ENCODE measurements at regions not wholly inside any gene's neighbourhood (a gene's known extent, or its start where the extent isn't known, plus 50 kb on each side); places are given as distances from the start of the nearest gene placed in this dataset.
"Not testable (repeated sequence)": the region's sequence is repeated elsewhere in the genome, so short reads cannot be mapped to it uniquely, and the experiment has no call there.

DNA sequence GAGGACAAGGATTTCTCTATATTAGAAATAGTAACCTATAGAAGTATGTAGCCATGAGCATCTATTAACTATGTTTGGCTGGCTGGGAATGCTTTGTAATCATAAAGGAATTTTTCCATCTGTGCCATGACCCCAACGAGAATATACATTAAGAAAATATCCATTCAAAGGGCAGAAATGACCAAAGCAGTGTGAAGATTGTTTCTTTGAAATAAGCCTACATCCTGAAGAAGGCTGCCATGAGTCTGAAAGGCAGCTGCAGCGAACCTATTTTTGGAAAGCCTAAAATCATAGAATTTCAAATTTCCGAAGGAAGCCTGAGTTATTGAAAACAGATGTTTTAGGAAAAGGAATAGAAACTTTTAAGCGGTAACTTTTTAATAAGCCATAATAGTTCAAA is 244.2 kb upstream of the FOXK1 start:
- FAIRE-seq (no peak), DNase-seq (ENCODE audit: low spot score) (no peak)

DNA sequence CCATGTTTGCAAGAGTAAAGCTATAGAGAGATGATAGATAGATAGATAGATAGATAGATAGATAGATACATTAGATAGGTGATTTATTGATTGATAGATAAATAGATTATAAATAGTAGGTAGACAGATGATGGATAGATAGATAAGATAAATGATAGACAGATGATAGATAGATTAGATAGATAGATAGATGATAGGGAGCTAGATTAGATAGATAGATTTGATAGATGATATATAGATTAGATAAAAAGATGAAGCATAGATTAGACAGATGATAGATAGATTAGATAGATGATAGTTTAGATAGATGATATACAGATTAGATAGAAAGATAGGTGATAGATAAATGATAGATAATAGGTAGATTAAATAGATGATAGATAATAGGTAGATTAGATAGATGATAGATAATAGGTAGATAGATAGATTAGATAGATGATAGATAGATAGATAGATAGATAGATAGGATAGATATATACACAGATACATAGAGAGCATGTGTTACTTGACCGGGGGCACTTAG is 243.3 kb upstream of the FOXK1 start:
- no peak for FAIRE-seq
- DNase-seq (ENCODE audit: low spot score), result no peak

DNA sequence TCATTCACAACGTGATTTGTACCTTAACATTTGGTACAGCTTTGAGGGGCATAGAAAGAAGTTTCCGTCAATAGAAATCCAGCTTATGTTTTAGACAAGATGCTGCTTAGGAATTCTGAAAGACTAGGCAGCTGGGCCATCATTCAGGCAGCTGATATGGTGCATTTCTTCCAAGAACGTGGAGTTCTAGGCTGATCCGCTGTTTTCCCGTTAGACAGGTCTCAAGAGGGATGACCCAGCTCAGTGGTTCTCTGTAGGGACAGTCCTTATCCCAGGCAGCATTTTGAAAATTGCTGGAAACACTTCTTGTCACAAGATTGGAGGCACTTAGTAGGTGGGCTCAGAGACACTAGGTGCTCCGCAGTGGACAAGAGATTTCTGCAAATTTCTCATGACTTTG is 242.7 kb upstream of the FOXK1 start:
- no peak for FAIRE-seq
- DNase-seq (ENCODE audit: low spot score), result no peak

DNA sequence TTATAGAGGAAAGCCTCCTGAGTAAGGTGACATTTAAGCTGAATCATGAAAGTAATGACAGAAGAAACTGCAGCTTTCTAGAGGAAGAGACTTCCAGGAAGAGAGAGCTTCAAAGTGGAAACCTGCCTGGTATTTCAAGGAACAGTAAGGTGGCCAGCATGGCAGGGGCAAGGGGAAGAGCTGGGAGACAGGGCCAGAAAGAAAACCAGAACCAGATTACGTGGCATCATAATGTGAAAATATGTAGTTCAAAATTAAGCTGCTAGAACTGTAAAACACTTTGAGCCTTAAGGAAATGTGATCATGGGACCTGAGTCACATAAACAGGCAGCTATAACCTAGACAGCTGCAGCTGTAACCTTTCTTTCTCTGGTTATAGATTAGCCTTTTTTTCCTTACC is 238.0 kb upstream of the FOXK1 start:
- FAIRE-seq, result no peak
- DNase-seq (ENCODE audit: low spot score), result no peak

DNA sequence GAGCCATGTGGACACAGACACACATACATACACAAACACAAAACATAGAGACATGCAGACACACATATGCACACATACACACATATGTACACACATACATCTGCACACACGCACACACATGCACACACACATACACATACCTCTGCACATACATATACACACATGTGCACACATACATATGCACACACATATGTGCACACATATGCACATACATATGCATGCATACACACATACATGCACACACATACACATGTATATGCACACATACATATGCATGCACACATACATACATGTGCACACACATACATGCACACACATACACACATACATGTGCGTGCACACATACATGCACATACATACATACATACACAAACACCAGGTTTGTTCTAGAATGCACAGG is 236.3 kb upstream of the FOXK1 start:
- DNase-seq (ENCODE audit: low spot score) (no peak), FAIRE-seq (no peak)

DNA sequence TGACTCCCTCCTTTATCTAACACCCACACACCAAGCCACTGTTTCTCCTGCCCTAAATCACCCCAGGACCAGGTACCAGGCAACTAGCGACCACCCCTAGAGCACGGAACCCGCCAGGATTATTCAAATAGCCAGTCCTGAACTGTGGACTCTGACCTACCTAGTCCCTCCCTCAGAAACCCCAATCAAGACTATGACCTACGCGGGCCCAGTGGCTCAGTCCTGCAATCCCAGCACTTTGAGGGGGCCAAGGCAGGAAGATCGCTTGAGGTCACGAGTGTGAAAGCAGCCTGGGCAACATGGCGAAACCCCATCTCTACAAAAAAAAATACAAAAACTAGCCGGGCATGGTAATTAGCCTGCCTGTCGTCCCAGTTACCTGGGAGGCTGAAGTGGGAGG is 232.8 kb upstream of the FOXK1 start:
- FAIRE-seq, result no peak
- DNase-seq (ENCODE audit: low spot score), result no peak

DNA sequence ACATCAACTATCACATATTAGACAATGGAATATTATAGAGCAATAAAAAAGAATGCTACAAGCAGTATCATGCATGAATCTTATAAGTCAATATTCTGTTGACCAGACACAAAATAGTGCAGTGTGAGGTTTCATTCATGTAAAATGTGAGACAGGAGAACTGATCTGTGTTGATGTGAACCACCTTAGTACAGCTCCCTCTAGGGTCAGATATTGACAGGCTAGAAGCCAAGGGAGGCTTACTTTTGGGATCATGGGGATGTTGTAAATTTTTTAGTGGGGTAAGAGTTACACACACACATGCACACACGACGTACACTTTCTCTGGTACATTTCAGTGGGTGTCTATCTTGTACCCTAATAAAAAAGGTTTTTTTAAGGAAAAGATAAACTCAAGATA is 231.6 kb upstream of the FOXK1 start:
- DNase-seq (ENCODE audit: low spot score), result no peak
- FAIRE-seq, result no peak

DNA sequence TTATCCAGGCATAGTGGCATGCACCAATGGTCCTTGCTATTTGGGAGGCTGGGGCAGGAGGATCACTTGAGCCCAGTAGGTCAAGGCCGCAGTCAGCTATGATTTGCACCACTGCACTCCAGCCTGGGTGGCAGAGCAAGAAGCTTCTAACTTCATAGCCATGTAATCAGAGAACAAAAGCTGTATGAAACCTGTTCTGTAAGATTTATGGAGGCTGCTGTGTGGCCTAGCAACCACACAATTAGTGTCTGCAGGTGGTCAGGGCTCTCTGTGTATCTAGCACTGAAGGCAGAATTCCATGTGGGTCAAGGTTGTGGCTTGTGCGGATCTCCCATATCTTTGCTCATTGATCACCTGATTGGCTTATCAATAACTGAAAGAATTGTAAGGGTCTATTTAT is 221.5 kb upstream of the FOXK1 start:
- no peak for DNase-seq (ENCODE audit: low spot score)
- no peak for FAIRE-seq

DNA sequence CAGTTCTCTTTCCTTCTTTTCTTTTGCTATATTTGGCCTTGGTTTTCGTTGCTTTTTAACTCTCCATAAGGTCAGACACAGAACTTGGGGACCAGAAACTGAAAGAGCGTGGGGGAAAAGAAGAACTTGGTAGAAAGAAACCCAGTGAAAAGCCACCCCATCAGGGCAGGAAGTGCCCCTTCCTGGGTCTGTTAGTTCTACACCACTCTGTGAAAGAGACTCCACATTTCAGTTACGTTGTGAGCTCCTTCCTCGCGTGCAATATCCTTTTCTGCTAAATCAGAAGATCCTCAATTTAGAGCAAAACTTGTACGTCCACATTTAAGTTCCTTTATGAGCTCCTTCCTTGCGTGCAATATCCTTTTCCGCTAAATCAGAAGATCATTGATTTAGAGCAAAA is 220.6 kb upstream of the FOXK1 start:
- no peak for FAIRE-seq
- no peak for DNase-seq (ENCODE audit: low spot score)

DNA sequence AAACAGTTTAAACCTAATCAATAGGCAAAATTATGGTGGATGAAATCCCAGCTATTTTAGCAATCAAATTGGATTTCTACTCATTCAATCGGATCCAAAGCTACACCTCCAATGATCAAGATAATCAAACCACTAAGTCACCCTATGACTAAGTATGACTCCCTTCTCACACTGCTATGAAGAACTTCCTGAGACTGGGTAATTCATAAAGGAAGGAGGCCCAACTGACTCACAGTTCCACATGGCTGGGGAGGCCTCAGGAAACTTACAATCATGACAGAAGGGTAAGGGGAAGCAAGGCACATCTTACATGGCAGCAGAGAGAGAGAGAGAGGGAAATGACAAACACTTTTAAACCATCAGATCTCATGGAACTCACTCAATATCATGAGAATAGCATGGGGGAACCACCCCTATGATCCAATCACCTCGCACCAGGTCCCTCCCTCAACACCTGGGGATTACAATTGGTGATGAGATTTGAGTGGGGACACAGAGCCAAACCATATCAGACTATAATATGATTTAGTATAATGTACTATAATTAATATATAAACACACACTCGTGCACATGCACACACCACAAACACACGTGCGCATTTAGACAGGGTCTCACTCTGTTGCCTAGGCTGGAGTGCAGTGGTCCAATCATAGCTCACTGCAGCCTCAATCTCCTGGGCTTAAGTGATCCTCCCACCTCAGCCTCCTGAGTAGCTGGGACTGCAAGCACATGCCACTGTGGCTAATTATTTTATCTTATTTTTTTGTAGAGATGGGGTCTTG is 213.6 kb upstream of the FOXK1 start:
- DNase-seq (ENCODE audit: low spot score), result no peak
- no peak for FAIRE-seq

DNA sequence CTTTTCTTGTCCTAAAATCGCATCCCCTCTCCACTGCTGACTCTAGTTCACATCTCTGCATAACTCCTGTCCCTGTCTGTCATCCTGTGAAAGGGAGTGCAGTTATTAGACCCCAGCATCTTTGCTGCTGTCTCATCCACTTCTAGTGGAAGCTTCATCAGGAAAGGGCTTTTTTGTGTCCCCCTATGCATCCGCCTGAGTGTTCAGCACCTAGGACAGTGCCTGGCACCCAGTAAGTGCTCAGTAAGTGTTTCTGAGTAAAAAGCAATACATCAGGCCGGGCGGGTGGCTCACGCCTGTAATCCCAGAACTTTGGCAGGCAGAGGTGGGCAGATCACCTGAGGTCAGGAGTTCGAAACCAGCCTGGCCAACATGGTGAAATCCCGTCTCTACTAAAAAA is 211.8 kb upstream of the FOXK1 start:
- DNase-seq (ENCODE audit: low spot score), result no peak
- FAIRE-seq, result no peak

DNA sequence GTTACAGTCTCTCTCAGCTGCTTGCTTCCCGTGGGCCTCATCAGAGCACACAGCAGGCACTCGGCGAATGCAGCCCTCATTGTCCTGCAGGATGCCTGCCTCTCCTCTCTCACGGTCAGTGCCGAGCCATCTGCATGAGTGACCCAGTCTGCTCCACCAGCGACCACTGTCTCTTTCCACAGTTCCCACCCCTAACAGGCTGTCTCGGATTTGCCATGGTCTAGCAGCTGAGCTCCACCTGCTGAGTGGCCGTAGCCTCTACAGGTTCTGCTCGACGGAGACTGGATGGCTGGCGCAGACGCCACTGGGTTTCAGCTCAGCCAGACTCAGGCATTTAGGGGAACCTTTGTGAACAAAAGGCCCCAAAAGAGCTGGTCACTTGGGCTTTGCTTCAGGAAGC is 209.4 kb upstream of the FOXK1 start:
- FAIRE-seq, result no peak
- DNase-seq (ENCODE audit: low spot score), result no peak

DNA sequence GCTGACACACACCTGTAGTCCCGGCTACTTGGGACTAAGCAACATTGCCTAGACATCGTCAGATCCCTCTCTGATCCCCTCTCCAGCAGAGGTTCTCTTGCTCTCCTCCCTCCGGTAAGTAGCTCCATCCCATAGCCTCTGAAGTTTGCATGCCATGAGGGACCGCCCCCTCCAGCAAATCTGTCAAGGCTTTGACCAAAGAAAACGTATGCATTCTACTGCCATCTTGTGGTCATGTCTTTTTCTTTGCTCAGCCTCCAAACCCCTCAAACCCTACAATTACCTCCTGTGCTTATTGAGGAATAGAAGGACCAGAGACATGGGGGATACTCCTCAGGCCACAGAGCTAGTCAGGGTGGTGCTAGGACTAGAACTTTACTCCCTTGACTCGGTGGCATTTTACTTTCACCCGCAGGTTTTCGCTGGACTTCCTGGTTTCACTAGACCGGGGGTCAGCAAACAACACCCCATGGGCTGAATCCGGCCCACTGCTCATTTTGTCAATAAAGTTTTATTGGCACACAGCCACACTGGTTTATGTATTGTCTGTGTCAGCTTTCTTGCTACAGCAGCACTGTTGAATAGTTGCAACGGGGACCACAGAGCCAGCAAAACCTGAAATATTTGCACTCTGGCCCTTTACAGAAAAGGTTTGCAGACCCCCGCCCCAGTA is 202.6 kb upstream of the FOXK1 start:
- FAIRE-seq (no peak), DNase-seq (ENCODE audit: low spot score) (peak; percentile 43)

DNA sequence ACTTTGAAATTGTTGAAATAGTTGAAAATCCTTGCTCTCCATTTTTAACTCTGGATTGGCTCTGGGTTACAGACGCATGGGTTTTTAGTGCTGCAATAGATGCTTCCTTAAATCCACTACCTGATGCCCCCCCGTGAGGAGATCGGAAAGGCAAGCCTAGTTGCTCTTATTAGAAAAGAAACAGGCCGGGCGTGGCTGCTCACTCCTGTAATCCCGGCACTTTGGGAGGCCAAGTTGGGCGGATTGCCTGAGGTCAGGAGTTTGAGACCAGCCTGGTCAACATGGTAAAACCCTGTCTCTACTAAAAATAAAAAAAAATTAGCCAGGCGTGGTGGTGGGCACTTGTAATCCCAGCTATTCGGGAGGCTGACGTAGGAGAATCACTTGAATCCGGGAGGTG is 202.0 kb upstream of the FOXK1 start:
- not testable (repeated sequence) for FAIRE-seq; DNase-seq (ENCODE audit: low spot score)

DNA sequence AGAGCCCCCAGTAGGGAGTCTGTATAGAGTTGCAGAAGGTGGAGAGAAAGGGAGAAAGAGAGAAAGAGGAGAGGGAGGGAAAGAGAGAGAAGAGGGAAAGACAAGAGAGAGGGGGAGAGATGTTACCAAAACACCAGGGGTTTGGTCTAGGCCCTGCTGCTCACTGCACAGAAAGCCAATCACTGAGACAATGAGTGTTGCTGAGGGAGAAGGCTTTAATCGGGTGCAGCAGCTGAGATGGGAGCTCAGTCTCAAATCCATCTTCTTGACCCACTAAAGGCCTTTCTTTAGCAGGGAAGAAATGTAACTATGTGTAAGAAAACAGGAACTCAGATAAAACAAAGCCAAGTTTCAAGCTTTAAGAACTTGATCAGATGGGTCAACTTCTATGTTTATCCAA is 198.2 kb upstream of the FOXK1 start:
- no peak for DNase-seq (ENCODE audit: low spot score)
- no peak for FAIRE-seq

DNA sequence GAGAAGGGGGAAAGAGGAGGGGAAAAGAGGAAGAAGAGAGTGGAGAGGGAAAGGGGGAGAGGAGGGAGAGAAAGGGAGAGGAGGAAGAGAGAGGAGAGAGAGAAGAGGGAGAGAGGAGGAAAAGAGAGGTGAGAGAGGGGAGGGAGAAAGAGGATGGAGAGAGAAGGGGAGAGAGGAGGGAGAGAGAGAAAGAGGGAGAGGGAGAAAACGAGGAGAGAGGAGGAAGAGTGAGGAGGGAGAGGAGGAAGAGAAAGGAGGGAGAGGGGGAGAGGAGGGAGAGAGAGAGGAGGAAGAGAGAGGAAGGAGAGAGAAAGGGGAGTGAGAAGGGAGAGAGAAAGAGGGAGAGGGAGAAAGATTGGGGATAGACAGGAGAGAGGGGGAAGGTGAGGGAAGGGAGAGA is 197.6 kb upstream of the FOXK1 start:
- no peak for FAIRE-seq
- DNase-seq (ENCODE audit: low spot score), result no peak

DNA sequence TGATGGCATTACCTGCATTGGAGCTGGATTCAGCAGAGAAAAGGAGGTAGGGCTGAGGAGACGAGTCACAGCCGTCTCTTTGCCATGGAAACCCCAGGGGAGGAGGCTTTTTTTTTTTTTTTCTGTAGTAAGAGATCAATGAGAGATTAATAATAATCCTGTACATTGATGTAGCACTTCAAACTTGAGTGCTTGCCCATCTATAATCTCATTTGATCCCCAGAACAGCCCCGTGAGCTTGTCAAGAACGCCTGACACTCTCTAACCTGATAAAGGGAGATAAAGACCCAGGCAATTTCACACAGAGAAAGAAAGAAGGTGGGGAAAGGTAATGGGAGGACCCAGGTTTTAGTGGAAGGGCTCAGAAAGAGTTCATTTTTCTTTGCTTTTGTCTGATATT is 195.2 kb upstream of the FOXK1 start:
- FAIRE-seq, result no peak

DNA sequence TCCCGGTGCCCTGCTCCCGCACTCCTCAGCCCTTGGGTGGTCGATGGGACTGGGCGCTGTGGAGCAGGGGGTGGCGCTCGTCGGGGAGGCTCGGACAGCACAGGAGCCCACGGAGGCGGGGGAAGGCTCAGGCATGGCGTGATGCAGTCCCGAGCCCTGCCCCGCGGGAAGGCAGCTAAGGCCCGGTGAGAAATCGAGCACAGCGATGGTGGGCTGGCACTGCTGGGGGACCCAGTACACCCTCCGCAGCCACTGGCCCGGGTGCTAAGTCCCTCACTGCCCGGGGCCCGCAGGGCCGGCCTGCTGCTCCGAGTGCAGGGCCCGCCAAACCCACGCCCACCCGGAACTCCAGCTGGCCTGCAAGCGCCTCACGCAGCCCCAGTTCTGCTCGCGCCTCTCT is 185.2 kb upstream of the FOXK1 start:
- FAIRE-seq; DNase-seq (ENCODE audit: low spot score): not testable (repeated sequence)

More for the DNA sequence above, 195.2 kb upstream of the FOXK1 start:
- no peak for DNase-seq (ENCODE audit: low spot score)

DNA sequence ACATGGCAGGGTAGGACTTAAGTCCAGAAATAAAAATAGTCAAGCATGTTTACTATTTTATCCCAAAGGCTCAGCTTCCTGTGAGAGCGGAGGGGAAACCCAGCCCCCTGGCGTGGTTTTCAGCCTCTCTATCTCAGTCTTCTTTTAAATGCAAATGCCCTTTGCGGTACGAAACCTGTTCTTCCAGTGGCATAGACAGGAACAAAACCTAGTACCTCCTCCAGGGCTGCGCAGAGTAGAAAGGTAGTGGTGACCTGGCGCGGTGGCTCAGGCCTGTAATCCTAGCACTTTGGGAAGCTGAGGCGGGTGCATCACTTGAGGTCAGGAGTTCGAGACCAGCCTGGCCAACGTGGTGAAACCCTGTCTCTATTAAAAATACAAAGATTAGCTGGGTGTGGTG is 181.3 kb upstream of the FOXK1 start:
- no peak for FAIRE-seq
- no peak for DNase-seq (ENCODE audit: low spot score)

DNA sequence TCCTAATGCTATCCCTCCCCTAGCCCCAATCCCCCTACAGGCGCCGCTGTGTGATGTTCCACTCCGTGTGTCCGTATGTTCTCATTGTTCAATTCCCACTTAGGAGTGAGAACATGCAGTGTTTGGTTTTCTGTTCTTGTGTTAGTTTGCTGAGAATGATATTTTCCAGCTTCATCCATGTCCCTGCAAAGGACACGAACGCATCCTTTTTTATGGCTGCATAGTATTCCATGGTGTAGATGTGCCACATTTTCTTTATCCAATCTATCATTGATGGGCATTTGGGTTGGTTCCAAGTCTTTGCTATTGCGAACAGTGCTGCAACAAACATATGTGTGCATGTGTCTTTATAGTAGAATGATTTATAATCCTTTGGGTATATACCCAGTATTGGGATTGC is 174.2 kb upstream of the FOXK1 start:
- DNase-seq (ENCODE audit: low spot score); FAIRE-seq: not testable (repeated sequence)

DNA sequence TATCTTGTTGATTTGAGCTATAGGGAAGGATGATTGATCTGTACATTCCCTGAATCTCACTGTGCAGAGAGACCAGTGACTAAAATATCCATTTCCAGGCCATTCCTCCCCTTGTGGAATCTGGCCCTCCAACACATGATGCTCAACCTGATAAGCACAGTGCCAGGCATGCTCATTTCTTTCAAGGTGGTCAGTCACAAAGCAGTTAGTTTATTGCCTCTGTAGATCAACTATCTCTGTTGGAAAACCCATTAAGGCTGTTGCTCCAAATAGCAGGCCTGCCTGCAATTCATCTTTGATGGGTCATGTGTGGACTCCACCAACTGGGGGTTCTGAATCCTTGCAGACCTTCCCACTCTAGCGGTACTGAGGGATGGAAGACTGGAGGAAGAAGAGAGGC is 168.6 kb upstream of the FOXK1 start:
- FAIRE-seq, result no peak
- no peak for DNase-seq (ENCODE audit: low spot score)

DNA sequence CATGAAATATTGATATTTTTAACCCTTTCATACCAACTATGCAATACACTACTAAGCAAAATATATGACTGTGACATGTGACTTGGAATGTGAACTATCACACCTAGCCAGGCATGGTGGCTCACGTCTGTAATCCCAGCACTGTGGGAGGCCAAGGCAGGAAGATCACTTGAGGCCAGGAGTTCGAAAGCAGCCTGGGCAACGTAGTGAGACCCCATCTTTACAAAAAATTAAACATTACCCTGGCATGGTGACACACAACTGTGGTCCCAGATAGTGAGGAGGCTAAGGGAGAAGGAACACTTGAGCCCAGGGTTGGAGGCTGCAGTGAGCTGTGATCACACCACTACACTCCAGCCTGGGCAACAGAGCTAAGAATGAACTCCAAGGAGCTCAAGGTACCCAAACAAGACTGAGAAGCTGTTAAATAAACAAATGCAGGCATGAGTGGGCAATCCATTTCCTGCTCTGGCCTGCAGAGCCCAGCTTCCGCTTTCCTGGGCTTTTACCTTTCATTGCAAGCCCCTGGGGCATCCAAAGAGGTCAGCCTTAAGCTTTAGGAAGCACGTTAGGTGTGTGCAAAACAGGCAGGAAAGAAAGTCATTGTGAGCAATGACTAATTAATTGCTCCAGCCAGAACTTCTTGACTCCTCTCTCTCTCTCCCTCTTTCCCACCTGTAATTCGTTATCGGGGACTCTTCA is 162.1 kb upstream of the FOXK1 start:
- FAIRE-seq, result no peak
- no peak for DNase-seq (ENCODE audit: low spot score)
